Muscle layer of colon (tissue), 2 donors: ENCODE measurements at regions not wholly inside any gene's neighbourhood (a gene's known extent, or its start where the extent isn't known, plus 50 kb on each side); places are given as distances from the start of the nearest gene placed in this dataset.

ENCODE experiments used
- H3K27ac ChIP-seq: one replicate; pipeline ENCODE4 v1.7.0; 2013; ENCODE audit warnings: low read depth, mild to moderate bottlenecking, low read length, moderate library complexity
- H3K27me3 ChIP-seq, 2 donors: one replicate each; pipeline ENCODE4 v1.7.0; 2013; ENCODE audit warnings: low read length in 2 of 2, mild to moderate bottlenecking in 2 of 2; ENCODE audit not compliant: insufficient read depth in 2 of 2, control insufficient read depth in 1 of 2
- H3K36me3 ChIP-seq: one replicate; pipeline ENCODE4 v1.7.0; 2013; ENCODE audit warnings: mild to moderate bottlenecking, low read length; ENCODE audit not compliant: insufficient read depth
- H3K4me1 ChIP-seq: one replicate; pipeline ENCODE4 v1.7.0; 2013; ENCODE audit warnings: mild to moderate bottlenecking, low read length; ENCODE audit not compliant: insufficient read depth
- H3K4me3 ChIP-seq, 2 donors: one replicate each; pipeline ENCODE4 v1.7.0; 2013; ENCODE audit warnings: low read length in 2 of 2, low read depth in 1 of 2, mild to moderate bottlenecking in 1 of 2, moderate library complexity in 1 of 2
- H3K9ac ChIP-seq: one replicate; pipeline ENCODE4 v1.7.0; 2013; ENCODE audit warnings: low read length
- H3K9me3 ChIP-seq: one replicate; pipeline ENCODE4 v1.7.0; 2013; ENCODE audit warnings: mild to moderate bottlenecking, low read length
- donor health status: abdominal sarcoma.
- donor health status: Adenocarcinoma of cecum.

GRCh38 chr3:118778201-118778600, 256.4 kb downstream of the IGSF11 start:
- Histone ChIP-seq H3K4me3 (no peak overlapping the region), H3K9ac (no peak overlapping the region), H3K4me1 (no peaks in the 10 kb centered on the region), H3K27me3 (no peaks in the 10 kb centered on the region), H3K27ac (no peak overlapping the region), H3K9me3 (no peaks in the 10 kb centered on the region), H3K36me3 (no peaks in the 10 kb centered on the region)

DNA sequence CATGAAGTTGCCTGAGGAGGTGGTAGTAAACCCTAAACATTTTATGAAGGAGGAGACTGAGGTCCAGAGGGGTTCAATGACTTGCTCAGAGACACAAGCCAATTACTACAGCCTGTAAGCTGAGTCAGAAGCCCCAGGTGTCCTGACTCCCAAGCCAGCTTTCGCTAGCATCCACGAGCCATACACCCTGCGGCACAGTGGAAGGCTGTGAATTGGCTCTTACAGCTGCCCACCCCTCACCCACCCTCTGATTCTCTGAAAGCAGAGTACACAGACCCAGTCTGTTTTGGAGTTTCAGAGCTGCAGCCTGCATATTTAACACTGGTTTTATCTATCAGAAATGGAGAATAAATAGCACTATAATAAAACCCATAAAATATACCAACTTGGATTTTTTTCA, 253.4 kb downstream of the IGSF11 start:
- no peaks in the 10 kb centered on the region for H3K9me3 ChIP-seq
- H3K27me3 ChIP-seq = no peaks in the 10 kb centered on the region
- H3K9ac ChIP-seq = no peak overlapping the region
- H3K36me3 ChIP-seq = no peaks in the 10 kb centered on the region
- no peak overlapping the region for H3K4me3 ChIP-seq
- no peak overlapping the region for H3K27ac ChIP-seq
- no peaks in the 10 kb centered on the region for H3K4me1 ChIP-seq

DNA sequence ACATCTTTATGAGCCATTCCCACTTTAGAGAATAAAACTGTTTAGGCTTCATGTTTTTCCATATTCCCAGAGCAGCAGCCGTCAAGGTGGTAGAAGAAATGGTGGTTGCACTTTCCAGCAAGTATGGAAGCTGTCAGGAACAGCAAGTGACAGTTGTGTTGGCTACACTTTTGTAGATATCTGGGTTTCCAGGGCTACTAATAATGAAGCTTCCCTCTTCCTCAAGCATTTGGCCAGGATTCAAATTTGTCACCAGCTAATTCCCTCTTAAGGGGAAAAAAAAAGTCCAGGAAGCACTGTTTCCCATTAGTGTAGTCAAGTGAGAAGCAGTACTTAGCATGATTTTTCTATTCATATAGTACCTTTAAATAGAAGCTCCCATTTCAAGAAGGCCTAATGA, 252.8 kb downstream of the IGSF11 start:
- Histone ChIP-seq H3K4me3 (no peak overlapping the region), H3K36me3 (no peaks in the 10 kb centered on the region), H3K9me3 (no peaks in the 10 kb centered on the region), H3K27me3 (no peaks in the 10 kb centered on the region), H3K27ac (no peak overlapping the region), H3K9ac (no peak overlapping the region), H3K4me1 (no peaks in the 10 kb centered on the region)

- H3K36me3 ChIP-seq = no peaks in the 10 kb centered on the region
- H3K9me3 ChIP-seq = no peaks in the 10 kb centered on the region
- H3K4me1 ChIP-seq = no peaks in the 10 kb centered on the region
- no peak overlapping the region for H3K4me3 ChIP-seq
- no peak overlapping the region for H3K27ac ChIP-seq
- H3K9ac ChIP-seq = no peak overlapping the region
- H3K27me3 ChIP-seq = no peaks in the 10 kb centered on the region
These were observed 251.9 kb downstream of the IGSF11 start for GRCh38 chr3:118782755-118783202.

GRCh38 chr3:118785415-118785814, 249.2 kb downstream of the IGSF11 start:
- H3K27me3 ChIP-seq = no peaks in the 10 kb centered on the region
- H3K27ac ChIP-seq = no peak overlapping the region
- H3K4me3 ChIP-seq = no peak overlapping the region
- no peaks in the 10 kb centered on the region for H3K36me3 ChIP-seq
- H3K9me3 ChIP-seq = no peaks in the 10 kb centered on the region
- no peaks in the 10 kb centered on the region for H3K4me1 ChIP-seq
- no peak overlapping the region for H3K9ac ChIP-seq

GRCh38 chr3:118791246-118791645, 243.4 kb downstream of the IGSF11 start:
- Histone ChIP-seq H3K27ac (no peak overlapping the region), H3K9me3 (no peaks in the 10 kb centered on the region), H3K9ac (no peak overlapping the region), H3K4me3 (no peak overlapping the region), H3K36me3 (no peaks in the 10 kb centered on the region), H3K4me1 (no peaks in the 10 kb centered on the region), H3K27me3 (no peaks in the 10 kb centered on the region)

DNA sequence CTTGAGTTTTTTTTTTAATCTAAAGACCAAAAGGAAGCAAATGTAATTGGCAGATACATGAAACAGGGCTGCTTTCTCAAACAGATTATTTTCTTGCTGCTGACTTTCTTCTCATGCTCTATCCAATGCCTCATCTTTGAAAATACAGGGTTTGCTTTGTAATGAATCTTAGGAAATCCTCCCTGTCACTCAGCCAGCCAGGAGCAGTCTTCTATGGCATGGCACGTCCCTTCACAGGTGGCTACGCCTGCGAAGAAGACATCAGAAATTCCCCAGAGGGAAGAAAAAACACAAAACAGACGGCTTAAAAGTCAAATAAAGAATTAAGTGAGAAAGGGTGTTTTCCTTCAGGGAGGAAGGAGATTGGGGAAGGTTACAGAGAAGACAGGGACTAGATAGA, 242.5 kb downstream of the IGSF11 start:
- Histone ChIP-seq H3K4me3 (no peak overlapping the region), H3K27me3 (no peaks in the 10 kb centered on the region), H3K4me1 (no peaks in the 10 kb centered on the region), H3K27ac (no peak overlapping the region), H3K9ac (no peak overlapping the region), H3K9me3 (no peaks in the 10 kb centered on the region), H3K36me3 (no peaks in the 10 kb centered on the region)

DNA sequence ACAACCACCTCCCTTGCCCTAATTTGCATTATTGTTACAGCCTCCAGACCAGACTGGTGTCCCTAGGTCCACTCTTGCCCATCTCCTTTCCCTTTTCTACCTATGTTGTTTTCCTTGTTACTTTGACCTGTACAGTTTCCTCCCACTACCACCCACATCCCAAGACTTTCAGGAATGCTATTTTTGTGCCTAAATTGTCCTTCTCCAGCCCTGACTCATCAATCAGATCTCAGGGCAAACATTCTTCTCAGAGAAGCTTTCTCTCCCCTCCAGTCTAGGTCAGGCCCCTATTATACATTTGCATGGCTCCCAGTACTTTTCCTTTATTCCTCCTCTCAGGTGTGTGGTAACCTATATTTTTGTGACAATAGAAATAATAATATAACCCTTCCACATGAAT, 241.5 kb downstream of the IGSF11 start:
- H3K4me1 ChIP-seq = no peaks in the 10 kb centered on the region

GRCh38 chr3:118799303-118799702, 235.3 kb downstream of the IGSF11 start:
- H3K4me1 ChIP-seq = no peaks in the 10 kb centered on the region
- no peaks in the 10 kb centered on the region for H3K27me3 ChIP-seq

More for the DNA sequence above, 241.5 kb downstream of the IGSF11 start:
- H3K27me3 ChIP-seq = no peaks in the 10 kb centered on the region
- no peaks in the 10 kb centered on the region for H3K9me3 ChIP-seq
- H3K27ac ChIP-seq = no peak overlapping the region
- no peak overlapping the region for H3K4me3 ChIP-seq
- H3K36me3 ChIP-seq = no peaks in the 10 kb centered on the region
- H3K9ac ChIP-seq = no peak overlapping the region

GRCh38 chr3:118801899-118802298, 232.7 kb downstream of the IGSF11 start:
- no peak overlapping the region for H3K4me3 ChIP-seq
- H3K9ac ChIP-seq = no peak overlapping the region
- H3K27me3 ChIP-seq = no peaks in the 10 kb centered on the region
- H3K27ac ChIP-seq = no peak overlapping the region
- H3K4me1 ChIP-seq = no peaks in the 10 kb centered on the region
- H3K9me3 ChIP-seq = no peaks in the 10 kb centered on the region
- H3K36me3 ChIP-seq = no peaks in the 10 kb centered on the region

More at GRCh38 chr3:118799303-118799702, 235.3 kb downstream of the IGSF11 start:
- H3K27ac ChIP-seq = no peak overlapping the region
- no peak overlapping the region for H3K4me3 ChIP-seq
- H3K9me3 ChIP-seq = no peaks in the 10 kb centered on the region
- no peak overlapping the region for H3K9ac ChIP-seq
- no peaks in the 10 kb centered on the region for H3K36me3 ChIP-seq

DNA sequence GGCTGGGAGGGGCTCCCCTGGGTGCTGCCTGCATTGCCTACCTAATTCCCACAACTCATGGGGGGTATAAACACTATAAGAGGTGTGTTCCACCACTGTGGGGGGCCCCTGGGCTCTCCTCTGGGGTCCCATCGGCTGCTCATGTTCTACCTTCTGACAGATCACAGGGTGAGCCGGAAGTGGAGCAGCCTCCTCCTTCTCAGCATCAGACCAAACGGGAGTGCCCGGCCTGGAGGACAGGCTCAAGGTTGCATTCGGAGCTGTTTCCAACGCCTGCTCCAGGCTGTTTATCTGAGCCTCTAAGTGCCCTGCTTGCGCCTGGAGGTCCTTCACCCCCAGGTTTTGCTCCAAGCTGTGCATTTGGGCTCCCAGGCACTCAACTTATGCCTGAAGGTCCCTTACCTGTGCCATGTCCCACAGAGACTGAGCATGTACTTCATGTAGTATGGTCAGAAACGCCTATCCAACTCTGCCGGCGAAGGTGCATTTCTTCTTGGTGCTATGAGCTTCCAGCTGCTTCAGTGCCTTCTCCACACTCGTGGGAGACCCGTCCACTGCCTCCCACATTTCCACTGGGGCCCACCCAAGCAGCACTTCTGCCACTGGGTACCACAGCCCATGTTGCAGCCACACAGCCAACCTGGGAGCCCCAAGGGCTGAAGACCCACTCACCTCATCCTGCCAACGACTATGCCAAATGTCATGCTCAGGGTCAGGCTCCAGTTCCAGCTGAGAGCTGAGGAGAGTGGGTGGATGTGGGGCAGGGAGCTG, 232.1 kb downstream of the IGSF11 start:
- Histone ChIP-seq H3K27me3 (no peaks in the 10 kb centered on the region), H3K4me3 (no peak overlapping the region), H3K4me1 (no peaks in the 10 kb centered on the region), H3K9ac (no peak overlapping the region), H3K36me3 (no peaks in the 10 kb centered on the region), H3K27ac (no peak overlapping the region), H3K9me3 (no peaks in the 10 kb centered on the region)

GRCh38 chr3:118803096-118803476, 231.6 kb downstream of the IGSF11 start:
- Histone ChIP-seq H3K27me3 (no peaks in the 10 kb centered on the region), H3K27ac (no peak overlapping the region), H3K4me1 (no peaks in the 10 kb centered on the region)

More at GRCh38 chr3:118803096-118803476, 231.6 kb downstream of the IGSF11 start:
- no peak overlapping the region for H3K9ac ChIP-seq
- H3K9me3 ChIP-seq = no peaks in the 10 kb centered on the region
- H3K4me3 ChIP-seq = no peak overlapping the region
- H3K36me3 ChIP-seq = no peaks in the 10 kb centered on the region
